PFSK-1 (cell line): ENCODE measurements at regions not wholly inside any gene's neighbourhood (a gene's known extent, or its start where the extent isn't known, plus 50 kb on each side); places are given as distances from the start of the nearest gene placed in this dataset.

Experiments used
- POLR2AphosphoS5 ChIP-seq: IDR thresholded peaks from 2 replicates; pipeline ENCODE4 v1.6.1; 2012; ENCODE audit warnings: low read depth, mild to moderate bottlenecking, control low read depth, low read length, moderate library complexity
- REST ChIP-seq, 2 experiments: IDR thresholded peaks; 2 replicates each; pipeline versions ENCODE4 v1.6.1 to v1.8.0; 2011 to 2012; ENCODE audit warnings: low read depth in 2 of 2, low read length in 2 of 2, control low read depth in 1 of 2, inconsistent platforms in 1 of 2, mild to moderate bottlenecking in 1 of 2, moderate library complexity in 1 of 2; ENCODE audit not compliant: insufficient read depth in 1 of 2

- TF ChIP-seq REST (IDR thresholded peaks at IDR 0.05; ENCODE audit: insufficient read depth in 1 of 2, low read depth in 2 of 2, low read length in 2 of 2) (no peak), POLR2AphosphoS5 (no peak)
Measured at GRCh38 chr5:57833489-57833888, 350.9 kb upstream of the ACTBL2 start.
